Stimulated activated effector memory CD8-positive, alpha-beta T cell treated with anti-CD3 and anti-CD28 coated beads, Interleukin-12 subunit alpha, Interleukin-12 subunit beta, amount 100 ng/mL, for 72 hours (primary cell): ENCODE measurements at regions not wholly inside any gene's neighbourhood (a gene's known extent, or its start where the extent isn't known, plus 50 kb on each side); places are given as distances from the start of the nearest gene placed in this dataset.
"Not testable (repeated sequence)": the region's sequence is repeated elsewhere in the genome, so short reads cannot be mapped to it uniquely, and the experiment has no call there.

Source experiments
- ATAC-seq: fragments of 150-1000 bp; cut with Tn5 transposase; 2 replicates; pipeline ENCODE4 v1.10.0; 2021
- DNase-seq, 2 donors: peaks; one replicate each; pipeline ENCODE4 v3.0.0; 2021 to 2022; ENCODE audit warnings: low spot score in 2 of 2
- H3K27ac Mint-ChIP-seq: one replicate; pipeline ENCODE4 v1.8.0; 2022; ENCODE audit warnings: mild to moderate bottlenecking, mixed read lengths
- H3K36me3 Mint-ChIP-seq: one replicate; pipeline ENCODE4 v1.8.0; 2022; ENCODE audit warnings: mild to moderate bottlenecking, mixed read lengths
- H3K4me1 Mint-ChIP-seq: one replicate; pipeline ENCODE4 v1.8.0; 2022; ENCODE audit warnings: mixed read lengths
- H3K4me3 Mint-ChIP-seq: one replicate; pipeline ENCODE4 v1.8.0; 2022; ENCODE audit warnings: mild to moderate bottlenecking, mixed read lengths
- H3K9me3 Mint-ChIP-seq: one replicate; pipeline ENCODE4 v1.8.0; 2022; ENCODE audit warnings: mixed read lengths

DNA sequence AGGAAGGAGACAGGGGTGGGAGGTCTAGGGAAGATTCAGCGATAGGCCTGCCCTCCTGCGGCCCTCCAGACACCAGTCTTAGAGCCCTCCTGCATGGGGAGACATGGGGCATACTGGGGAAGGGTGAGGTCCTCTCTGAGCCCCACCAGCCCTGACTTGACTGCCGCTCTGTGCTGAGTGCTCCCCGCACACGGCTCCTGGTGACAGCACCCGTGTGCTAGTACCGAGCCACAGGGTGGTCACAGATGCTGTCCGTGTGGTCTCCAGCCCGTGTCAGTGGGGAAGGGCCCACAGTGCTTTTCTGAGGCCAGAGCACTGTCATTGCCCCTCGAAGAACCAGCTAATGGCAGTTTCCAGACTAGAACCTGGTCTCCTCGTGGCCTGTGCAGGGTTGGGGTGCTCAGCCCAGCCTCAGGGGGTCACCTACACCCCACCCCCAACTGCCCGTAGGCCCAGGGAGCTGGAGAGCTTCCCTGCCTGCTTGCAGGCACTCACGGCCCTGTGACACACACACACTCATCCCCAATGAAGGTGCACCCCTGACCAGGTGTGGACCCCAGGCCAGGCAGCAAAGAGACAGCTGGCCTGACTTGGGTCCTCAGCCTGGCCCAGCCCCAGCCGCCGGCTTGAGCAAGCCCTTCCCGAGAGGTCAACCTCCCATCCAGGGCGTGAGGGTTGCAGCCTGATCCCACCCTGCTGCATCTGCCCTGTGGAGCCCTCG is 86.0 kb upstream of the RET start:
- no peak overlapping the region for H3K4me3 Mint-ChIP-seq
- H3K4me1 Mint-ChIP-seq = peaks cover 7% of the 10 kb centered on the region
- no peaks in the 10 kb centered on the region for H3K36me3 Mint-ChIP-seq
- DNase-seq (no peak), ATAC-seq (no peak)
- H3K9me3 Mint-ChIP-seq = no peaks in the 10 kb centered on the region
- H3K27ac Mint-ChIP-seq = no peak overlapping the region

- no peaks in the 10 kb centered on the region for H3K9me3 Mint-ChIP-seq
- DNase-seq (no peak), ATAC-seq (no peak)
- peaks cover 7% of the 10 kb centered on the region for H3K4me1 Mint-ChIP-seq
- no peak overlapping the region for H3K4me3 Mint-ChIP-seq
- H3K27ac Mint-ChIP-seq = no peak overlapping the region
- H3K36me3 Mint-ChIP-seq = no peaks in the 10 kb centered on the region
Observed at GRCh38 chr10:42991442-42992098, 85.3 kb upstream of the RET start.

DNA sequence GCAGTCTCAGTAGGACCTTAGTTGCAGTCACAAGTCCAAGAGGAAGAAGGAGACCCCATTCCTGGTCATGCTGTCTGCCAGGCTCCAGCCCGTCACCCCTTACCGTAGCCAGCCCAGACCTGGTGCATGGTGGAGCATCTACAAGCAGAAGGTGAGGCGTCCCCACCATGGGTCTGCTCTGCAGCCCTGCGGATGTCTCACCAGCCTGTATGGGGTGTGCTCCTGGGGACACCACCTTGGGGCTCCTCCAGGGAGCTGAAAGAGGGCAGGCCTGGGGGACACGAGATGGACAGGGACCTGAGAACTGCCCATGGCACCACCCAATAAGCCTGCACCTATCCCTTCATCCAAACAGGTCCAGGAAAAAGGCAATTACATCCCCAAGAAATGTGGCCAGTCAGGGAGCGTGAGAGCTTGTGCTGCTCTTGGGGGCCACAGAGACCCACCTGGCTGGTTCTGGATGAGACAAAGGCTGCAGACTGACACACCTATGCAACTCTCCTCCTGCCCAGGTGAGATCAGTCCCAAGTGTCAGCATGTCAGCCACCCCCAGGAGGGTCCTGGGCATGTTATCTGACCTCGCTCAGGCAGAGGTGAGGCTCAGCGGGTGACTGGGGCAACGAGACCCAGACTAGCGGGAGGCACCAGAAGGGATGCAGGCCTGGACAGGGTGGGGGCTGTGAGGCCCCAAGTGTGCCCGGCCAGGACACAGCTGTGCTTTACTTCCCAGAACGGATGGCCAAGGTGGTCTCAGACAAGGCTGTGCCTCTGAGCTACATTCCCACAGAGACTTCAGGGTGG is 84.5 kb upstream of the RET start:
- Mint-ChIP-seq H3K27ac (no peak overlapping the region), H3K4me3 (no peak overlapping the region), H3K4me1 (peaks cover 7% of the 10 kb centered on the region), H3K9me3 (no peaks in the 10 kb centered on the region), H3K36me3 (no peaks in the 10 kb centered on the region)
- DNase-seq (no peak), ATAC-seq (no peak)

DNA sequence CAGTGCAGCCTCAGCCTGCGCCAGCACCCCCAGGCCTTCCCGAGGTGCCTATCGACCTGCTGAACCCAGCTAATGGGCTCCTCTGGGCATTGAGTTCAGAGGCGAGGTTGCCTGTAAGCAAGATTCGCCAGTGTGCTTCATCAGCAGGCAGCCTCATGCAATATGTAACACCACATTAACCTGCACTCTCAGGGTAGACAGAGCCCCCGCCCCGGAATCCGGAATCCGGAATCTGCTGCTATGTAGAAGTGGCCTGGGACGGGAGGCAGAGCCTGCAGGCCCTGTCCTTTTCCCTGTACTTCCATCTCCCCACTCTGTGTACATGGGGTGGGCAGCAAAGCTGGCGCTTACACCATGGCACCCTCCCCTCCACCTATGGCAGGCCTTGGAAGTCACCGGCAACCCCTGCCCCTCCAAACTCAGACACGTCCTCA is 83.9 kb upstream of the RET start:
- ATAC-seq (no peak), DNase-seq (no peak)
- Mint-ChIP-seq H3K36me3 (no peaks in the 10 kb centered on the region), H3K27ac (no peak overlapping the region), H3K9me3 (no peaks in the 10 kb centered on the region), H3K4me3 (no peak overlapping the region), H3K4me1 (peaks cover 7% of the 10 kb centered on the region)

DNA sequence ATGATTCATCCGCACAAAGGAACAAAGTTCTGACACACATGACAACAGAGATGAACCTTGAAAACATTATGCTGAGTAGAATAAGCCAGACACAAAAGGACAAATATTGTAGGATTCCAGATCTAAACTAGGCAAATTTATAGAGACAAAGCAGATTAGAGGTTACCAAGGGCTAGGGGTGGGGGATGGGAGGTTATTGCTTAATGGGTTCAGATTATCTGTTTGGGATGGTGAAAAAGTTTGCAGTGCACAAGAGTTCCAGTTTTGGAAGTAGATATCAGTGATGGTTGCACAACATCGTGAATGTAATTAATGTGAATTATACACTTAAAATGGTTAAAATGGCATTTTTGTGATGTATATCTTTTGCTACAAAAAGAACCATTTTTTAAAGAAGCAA is 82.0 kb upstream of the RET start:
- not testable (repeated sequence) for H3K27ac Mint-ChIP-seq, DNase-seq, H3K36me3 Mint-ChIP-seq, H3K4me1 Mint-ChIP-seq, H3K9me3 Mint-ChIP-seq, H3K4me3 Mint-ChIP-seq, ATAC-seq

DNA sequence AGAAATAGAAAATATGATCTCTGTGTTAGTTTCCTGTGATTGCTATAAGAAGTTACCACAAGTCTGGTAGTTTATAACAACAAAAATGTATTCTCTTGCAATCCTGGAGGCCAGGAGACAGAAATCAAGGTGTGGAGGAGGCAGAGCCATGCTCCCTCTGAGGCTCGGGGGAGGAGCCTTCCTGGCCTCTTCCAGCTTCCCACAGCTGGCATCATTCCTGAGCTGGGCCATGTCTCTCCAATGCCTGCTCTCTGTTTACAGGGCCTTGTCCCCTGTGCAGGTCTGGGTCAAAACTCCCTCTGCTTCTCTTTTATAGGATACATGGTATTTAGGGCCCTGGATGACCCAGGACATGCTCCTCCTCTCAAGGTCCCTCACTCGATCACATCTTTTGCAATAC is 81.3 kb upstream of the RET start:
- Mint-ChIP-seq H3K36me3 (no peaks in the 10 kb centered on the region), H3K9me3 (no peaks in the 10 kb centered on the region), H3K4me1 (no peaks in the 10 kb centered on the region), H3K27ac (no peak overlapping the region), H3K4me3 (no peak overlapping the region)
- no peak for DNase-seq
- ATAC-seq = no peak

DNA sequence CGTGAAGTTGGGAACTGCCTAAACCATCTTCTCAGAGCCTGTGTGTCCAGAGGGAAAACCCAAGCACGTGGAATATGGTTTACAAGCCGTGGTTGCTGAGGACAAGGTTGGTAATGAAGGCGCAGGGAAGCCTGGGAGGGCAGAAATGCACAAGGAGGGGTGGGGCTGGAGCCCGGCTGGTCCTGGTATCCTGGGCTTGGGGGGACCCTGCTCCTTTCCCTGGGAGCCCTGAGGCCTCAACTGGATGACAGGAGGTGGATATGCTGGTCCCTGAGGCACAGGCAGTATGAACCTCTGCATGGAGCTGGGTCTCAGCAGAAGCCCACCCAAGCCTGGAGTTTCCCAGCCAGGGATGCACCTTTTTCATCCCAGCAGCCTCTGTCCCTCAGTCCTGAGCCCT is 80.3 kb upstream of the RET start:
- Mint-ChIP-seq H3K36me3 (no peaks in the 10 kb centered on the region), H3K4me3 (no peak overlapping the region), H3K9me3 (no peaks in the 10 kb centered on the region), H3K27ac (no peak overlapping the region), H3K4me1 (no peaks in the 10 kb centered on the region)
- ATAC-seq = no peak
- no peak for DNase-seq

DNA sequence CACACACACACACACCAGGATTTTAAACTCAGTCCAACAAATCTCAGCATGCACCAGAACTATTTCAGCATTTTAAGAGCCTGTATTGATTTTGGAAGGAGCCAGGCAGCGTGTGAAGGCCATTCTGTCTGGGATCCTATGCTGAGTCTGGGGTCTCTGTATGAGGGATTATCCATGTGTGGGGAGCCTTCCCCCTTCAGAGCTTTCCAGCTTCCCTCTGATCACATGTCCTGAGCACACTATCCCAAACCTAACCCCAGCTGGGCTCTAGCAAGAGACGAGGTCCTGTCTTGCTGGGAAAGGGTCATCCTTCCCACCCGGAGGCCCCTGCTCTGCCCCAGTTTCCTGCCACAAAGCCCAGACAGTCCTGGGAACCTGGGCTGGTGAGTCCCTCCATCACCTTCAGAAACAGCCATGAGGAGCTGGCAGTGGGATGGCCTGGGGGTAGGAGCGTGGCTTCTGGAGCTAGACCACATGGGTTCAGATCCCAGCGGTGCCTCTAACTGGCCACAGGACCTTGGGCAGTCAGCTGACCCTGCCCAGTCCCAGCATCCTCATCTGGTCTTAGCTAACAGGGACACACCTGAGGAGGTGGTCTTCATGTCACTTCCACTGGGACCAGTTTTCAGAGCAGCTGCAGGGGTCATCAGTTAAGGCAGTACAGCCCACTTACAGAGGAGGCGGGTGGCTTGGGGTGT is 79.6 kb upstream of the RET start:
- DNase-seq = no peak
- no peaks in the 10 kb centered on the region for H3K9me3 Mint-ChIP-seq
- no peaks in the 10 kb centered on the region for H3K36me3 Mint-ChIP-seq
- H3K4me1 Mint-ChIP-seq = no peaks in the 10 kb centered on the region
- no peak overlapping the region for H3K27ac Mint-ChIP-seq
- no peak for ATAC-seq
- no peak overlapping the region for H3K4me3 Mint-ChIP-seq

DNA sequence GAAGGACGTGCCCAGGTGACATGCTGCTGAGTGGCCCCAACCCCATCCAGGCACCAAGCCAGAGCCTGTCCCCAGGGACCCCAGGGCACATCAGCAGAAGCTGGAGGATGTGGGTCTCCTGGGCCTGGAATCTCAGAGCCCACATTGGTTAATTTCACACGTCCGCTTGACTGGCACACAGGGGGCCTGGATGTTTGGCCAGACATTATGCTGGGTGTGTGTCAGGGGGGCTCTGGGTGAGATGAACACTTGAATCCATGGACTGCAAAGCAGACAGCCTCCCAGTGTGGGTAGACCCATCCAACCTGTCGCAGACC is 79.1 kb upstream of the RET start:
- no peak for DNase-seq
- H3K4me1 Mint-ChIP-seq = no peaks in the 10 kb centered on the region
- no peak overlapping the region for H3K4me3 Mint-ChIP-seq
- H3K36me3 Mint-ChIP-seq = no peaks in the 10 kb centered on the region
- H3K9me3 Mint-ChIP-seq = no peaks in the 10 kb centered on the region
- no peak overlapping the region for H3K27ac Mint-ChIP-seq
- ATAC-seq = no peak

- Mint-ChIP-seq H3K9me3 (no peaks in the 10 kb centered on the region), H3K4me3 (no peak overlapping the region), H3K27ac (no peak overlapping the region), H3K4me1 (no peaks in the 10 kb centered on the region), H3K36me3 (no peaks in the 10 kb centered on the region)
- ATAC-seq (no peak), DNase-seq (no peak)
Observed at GRCh38 chr10:42998481-42999384, 78.1 kb upstream of the RET start.

- DNase-seq (no peak), ATAC-seq (no peak)
- no peaks in the 10 kb centered on the region for H3K36me3 Mint-ChIP-seq
- no peaks in the 10 kb centered on the region for H3K4me1 Mint-ChIP-seq
- H3K4me3 Mint-ChIP-seq = no peak overlapping the region
- no peak overlapping the region for H3K27ac Mint-ChIP-seq
- H3K9me3 Mint-ChIP-seq = no peaks in the 10 kb centered on the region
Observed at GRCh38 chr10:42999385-43000020, 77.4 kb upstream of the RET start.

DNA sequence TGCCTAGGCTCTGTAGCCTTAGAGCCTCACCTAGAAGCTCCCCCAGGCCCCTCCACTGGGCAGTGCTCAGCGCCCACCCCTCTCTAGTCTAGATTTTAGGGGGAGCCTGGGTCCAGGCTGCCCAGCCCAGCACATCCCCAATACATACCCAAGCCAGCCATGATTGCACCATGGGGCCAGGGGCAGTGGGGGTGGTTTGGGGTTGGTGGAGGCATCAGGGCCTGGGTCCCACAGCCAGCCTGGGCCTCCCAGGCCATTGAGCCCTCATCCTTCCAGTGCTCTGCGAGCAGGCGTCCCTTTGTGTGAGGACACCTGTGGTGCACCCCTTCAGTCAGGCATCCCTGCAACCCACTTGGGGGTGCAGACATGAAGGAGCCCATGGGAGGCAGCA is 76.9 kb upstream of the RET start:
- Mint-ChIP-seq H3K4me1 (no peaks in the 10 kb centered on the region), H3K9me3 (no peaks in the 10 kb centered on the region), H3K27ac (no peak overlapping the region), H3K4me3 (no peak overlapping the region), H3K36me3 (no peaks in the 10 kb centered on the region)
- DNase-seq = no peak
- no peak for ATAC-seq

GRCh38 chr10:43000651-43001426 is 76.0 kb upstream of the RET start:
- no peaks in the 10 kb centered on the region for H3K36me3 Mint-ChIP-seq
- ATAC-seq = peak; percentile 14
- no peaks in the 10 kb centered on the region for H3K4me1 Mint-ChIP-seq
- no peak overlapping the region for H3K27ac Mint-ChIP-seq
- DNase-seq = no peak
- no peak overlapping the region for H3K4me3 Mint-ChIP-seq
- no peaks in the 10 kb centered on the region for H3K9me3 Mint-ChIP-seq

DNA sequence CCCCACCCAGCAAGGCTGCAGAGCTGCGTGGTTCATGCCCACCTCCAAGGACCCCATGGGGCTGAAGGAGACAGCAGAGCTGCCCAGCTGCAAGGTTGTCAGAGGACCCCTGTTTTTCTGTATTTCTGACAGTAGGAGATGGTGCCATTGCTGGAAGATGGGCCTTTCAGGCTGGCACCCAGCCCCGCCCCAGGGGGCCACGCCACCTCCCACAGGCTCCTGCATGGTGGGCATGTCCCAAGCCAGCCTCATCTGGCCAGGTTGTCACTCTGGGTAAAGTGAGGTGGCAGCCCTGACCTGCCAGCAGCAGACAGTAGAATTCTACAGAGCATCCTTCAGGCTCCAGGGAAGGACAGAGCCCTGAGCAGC is 75.5 kb upstream of the RET start:
- H3K4me3 Mint-ChIP-seq = no peak overlapping the region
- ATAC-seq = no peak
- no peaks in the 10 kb centered on the region for H3K9me3 Mint-ChIP-seq
- no peak overlapping the region for H3K27ac Mint-ChIP-seq
- no peak for DNase-seq
- no peaks in the 10 kb centered on the region for H3K36me3 Mint-ChIP-seq
- no peaks in the 10 kb centered on the region for H3K4me1 Mint-ChIP-seq
